ENCODE measurements at regions not wholly inside any gene's neighbourhood (a gene's known extent, or its start where the extent isn't known, plus 50 kb on each side); places are given as distances from the start of the nearest gene placed in this dataset.

DNA sequence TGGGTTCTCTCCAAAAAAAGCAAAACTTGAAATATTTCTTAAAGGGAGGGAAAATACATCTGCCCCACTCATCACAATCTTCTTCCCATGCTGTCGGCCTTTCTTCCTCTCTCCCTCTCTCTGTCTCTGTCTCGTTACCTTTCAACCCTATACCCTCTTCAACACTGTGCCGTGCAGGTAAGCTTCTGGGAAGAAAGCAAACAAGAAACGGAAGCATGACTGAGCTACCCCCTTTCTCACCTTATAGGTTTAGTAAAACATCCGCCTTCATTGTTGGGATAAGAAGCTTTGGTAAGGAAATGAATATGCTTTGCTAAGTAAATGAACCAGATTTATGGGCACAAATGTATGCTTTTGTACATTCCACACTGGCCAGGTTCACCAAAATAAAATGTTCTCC, 63.0 kb downstream of the TMEM30B start:
- TF ChIP-seq, protein P1, sequence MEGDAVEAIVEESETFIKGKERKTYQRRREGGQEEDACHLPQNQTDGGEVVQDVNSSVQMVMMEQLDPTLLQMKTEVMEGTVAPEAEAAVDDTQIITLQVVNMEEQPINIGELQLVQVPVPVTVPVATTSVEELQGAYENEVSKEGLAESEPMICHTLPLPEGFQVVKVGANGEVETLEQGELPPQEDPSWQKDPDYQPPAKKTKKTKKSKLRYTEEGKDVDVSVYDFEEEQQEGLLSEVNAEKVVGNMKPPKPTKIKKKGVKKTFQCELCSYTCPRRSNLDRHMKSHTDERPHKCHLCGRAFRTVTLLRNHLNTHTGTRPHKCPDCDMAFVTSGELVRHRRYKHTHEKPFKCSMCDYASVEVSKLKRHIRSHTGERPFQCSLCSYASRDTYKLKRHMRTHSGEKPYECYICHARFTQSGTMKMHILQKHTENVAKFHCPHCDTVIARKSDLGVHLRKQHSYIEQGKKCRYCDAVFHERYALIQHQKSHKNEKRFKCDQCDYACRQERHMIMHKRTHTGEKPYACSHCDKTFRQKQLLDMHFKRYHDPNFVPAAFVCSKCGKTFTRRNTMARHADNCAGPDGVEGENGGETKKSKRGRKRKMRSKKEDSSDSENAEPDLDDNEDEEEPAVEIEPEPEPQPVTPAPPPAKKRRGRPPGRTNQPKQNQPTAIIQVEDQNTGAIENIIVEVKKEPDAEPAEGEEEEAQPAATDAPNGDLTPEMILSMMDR (IDR thresholded peaks at IDR 0.05; ENCODE audit: insufficient read depth, low read depth, low read length) = no peak
- no peak for TF ChIP-seq EZH2 (IDR thresholded peaks at IDR 0.05; ENCODE audit: insufficient read depth, low read length)

All from astrocyte (in vitro differentiated cells and primary cell).